ENCODE measurements at regions not wholly inside any gene's neighbourhood (a gene's known extent, or its start where the extent isn't known, plus 50 kb on each side); places are given as distances from the start of the nearest gene placed in this dataset.

DNA sequence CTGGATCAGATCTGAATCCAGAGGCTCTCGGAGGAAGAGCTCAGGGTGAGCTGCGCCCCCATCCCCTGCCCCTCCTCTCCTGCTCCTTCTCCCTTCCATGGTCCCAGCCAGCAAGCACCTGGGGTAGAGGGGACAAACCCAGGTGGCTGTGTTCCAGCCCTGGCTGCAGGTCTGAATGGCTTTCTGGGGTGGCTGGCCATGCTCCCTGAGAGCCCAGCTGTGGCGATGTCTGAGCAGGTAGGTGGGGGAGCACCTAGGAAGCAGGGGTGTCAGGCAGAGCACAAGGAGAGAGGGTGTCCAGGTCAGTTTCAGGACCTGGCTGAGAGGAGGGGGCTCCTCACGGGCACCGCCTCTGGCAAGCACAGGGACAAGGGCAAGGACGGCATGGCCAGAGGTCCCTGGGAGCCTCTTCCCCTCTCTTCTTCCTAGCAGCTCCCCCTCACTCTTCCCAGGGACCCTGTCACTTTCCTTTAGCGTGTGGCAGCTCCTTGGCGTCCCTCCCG is 310.0 kb downstream of the SEC14L1 start:
- TF ChIP-seq, protein P1, sequence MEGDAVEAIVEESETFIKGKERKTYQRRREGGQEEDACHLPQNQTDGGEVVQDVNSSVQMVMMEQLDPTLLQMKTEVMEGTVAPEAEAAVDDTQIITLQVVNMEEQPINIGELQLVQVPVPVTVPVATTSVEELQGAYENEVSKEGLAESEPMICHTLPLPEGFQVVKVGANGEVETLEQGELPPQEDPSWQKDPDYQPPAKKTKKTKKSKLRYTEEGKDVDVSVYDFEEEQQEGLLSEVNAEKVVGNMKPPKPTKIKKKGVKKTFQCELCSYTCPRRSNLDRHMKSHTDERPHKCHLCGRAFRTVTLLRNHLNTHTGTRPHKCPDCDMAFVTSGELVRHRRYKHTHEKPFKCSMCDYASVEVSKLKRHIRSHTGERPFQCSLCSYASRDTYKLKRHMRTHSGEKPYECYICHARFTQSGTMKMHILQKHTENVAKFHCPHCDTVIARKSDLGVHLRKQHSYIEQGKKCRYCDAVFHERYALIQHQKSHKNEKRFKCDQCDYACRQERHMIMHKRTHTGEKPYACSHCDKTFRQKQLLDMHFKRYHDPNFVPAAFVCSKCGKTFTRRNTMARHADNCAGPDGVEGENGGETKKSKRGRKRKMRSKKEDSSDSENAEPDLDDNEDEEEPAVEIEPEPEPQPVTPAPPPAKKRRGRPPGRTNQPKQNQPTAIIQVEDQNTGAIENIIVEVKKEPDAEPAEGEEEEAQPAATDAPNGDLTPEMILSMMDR (IDR thresholded peaks at IDR 0.05; ENCODE audit: insufficient read depth, low read length, poor library complexity, severe bottlenecking): no peak
- TF ChIP-seq EZH2phosphoT487 (conservative IDR thresholded peaks at IDR 0.05; ENCODE audit: low read length): no peak
